ENCODE measurements at regions not wholly inside any gene's neighbourhood (a gene's known extent, or its start where the extent isn't known, plus 50 kb on each side); places are given as distances from the start of the nearest gene placed in this dataset.
"Not testable (repeated sequence)": the region's sequence is repeated elsewhere in the genome, so short reads cannot be mapped to it uniquely, and the experiment has no call there.

- H3K36me3 Mint-ChIP-seq, result peaks cover 16% of the 10 kb centered on the region
- no peak overlapping the region for H3K4me3 Mint-ChIP-seq
- no peaks in the 10 kb centered on the region for H3K4me1 Mint-ChIP-seq (ENCODE audit: low read depth)
- H3K27ac Mint-ChIP-seq, result no peak overlapping the region
- H3K9me3 Mint-ChIP-seq (ENCODE audit: low read depth), result peaks cover 7% of the 10 kb centered on the region
- no peaks in the 10 kb centered on the region for H3K27me3 Mint-ChIP-seq
These were observed 553.7 kb downstream of the FLRT2 start for GRCh38 chr14:86083616-86084015.

- H3K36me3 Mint-ChIP-seq, result peaks cover 7% of the 10 kb centered on the region
- H3K27me3 Mint-ChIP-seq, result no peaks in the 10 kb centered on the region
- H3K4me3 Mint-ChIP-seq, result no peak overlapping the region
- no peaks in the 10 kb centered on the region for H3K9me3 Mint-ChIP-seq (ENCODE audit: low read depth)
- H3K4me1 Mint-ChIP-seq (ENCODE audit: low read depth), result peaks cover 11% of the 10 kb centered on the region
- H3K27ac Mint-ChIP-seq, result no peak overlapping the region
These were observed 542.4 kb downstream of the FLRT2 start for GRCh38 chr14:86072116-86072894.

- Mint-ChIP-seq H3K27ac (no peak overlapping the region), H3K27me3 (no peaks in the 10 kb centered on the region), H3K4me3 (no peak overlapping the region), H3K4me1 (ENCODE audit: low read depth) (peaks cover 3% of the 10 kb centered on the region), H3K36me3 (peaks cover 3% of the 10 kb centered on the region), H3K9me3 (ENCODE audit: low read depth) (no peaks in the 10 kb centered on the region)
These were observed 536.7 kb downstream of the FLRT2 start for GRCh38 chr14:86066651-86067050.

DNA sequence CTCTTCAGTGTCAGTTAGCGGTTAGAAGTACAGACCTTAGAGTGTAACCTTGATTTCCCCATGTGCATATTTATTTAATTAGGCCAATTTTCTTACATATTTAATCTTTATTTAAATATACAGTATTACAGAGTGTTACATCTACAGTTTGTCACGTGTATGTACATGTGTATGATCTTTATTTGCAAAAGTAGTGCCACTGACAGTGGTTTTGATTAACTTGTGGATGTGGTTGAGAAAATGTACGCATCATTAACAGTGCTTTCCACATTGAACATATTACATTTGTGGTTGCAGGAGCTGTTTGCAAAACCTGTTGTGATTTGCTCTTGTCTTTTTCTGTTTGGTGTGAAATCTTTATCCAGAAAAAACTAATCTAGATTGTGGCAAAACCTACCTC is 535.5 kb downstream of the FLRT2 start:
- H3K9me3 Mint-ChIP-seq (ENCODE audit: low read depth), result no peaks in the 10 kb centered on the region
- H3K4me1 Mint-ChIP-seq (ENCODE audit: low read depth), result peaks cover 2% of the 10 kb centered on the region
- no peak overlapping the region for H3K4me3 Mint-ChIP-seq
- no peaks in the 10 kb centered on the region for H3K27me3 Mint-ChIP-seq
- no peak overlapping the region for H3K27ac Mint-ChIP-seq
- H3K36me3 Mint-ChIP-seq, result peaks cover 3% of the 10 kb centered on the region

DNA sequence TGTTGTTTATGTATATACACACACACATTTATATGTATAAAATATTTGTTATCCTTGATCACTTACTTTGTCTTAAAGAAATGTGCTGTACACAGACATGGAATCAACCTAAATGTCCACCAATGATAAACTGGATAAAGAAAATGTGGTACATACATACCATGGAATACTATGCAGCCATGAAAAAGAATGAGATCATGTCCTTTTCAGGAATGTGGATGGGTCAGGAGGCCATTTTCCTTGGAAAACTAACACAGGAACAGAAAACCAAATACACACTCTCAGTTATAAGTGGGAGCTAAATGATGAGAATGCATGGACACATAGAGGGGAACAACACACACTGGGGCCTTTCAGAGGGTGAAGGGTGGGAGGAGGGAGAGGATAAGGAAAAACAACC is 534.7 kb downstream of the FLRT2 start:
- not testable (repeated sequence) for H3K36me3 Mint-ChIP-seq; H3K27me3 Mint-ChIP-seq; H3K4me3 Mint-ChIP-seq; H3K9me3 Mint-ChIP-seq (ENCODE audit: low read depth); H3K27ac Mint-ChIP-seq; H3K4me1 Mint-ChIP-seq (ENCODE audit: low read depth)

GRCh38 chr14:86057018-86057667 is 527.2 kb downstream of the FLRT2 start:
- H3K27me3 Mint-ChIP-seq, result no peaks in the 10 kb centered on the region
- no peaks in the 10 kb centered on the region for H3K9me3 Mint-ChIP-seq (ENCODE audit: low read depth)
- no peaks in the 10 kb centered on the region for H3K36me3 Mint-ChIP-seq
- H3K4me3 Mint-ChIP-seq, result no peak overlapping the region
- no peaks in the 10 kb centered on the region for H3K4me1 Mint-ChIP-seq (ENCODE audit: low read depth)
- H3K27ac Mint-ChIP-seq, result no peak overlapping the region

GRCh38 chr14:86055512-86056075 is 525.6 kb downstream of the FLRT2 start:
- no peak overlapping the region for H3K4me3 Mint-ChIP-seq
- H3K27me3 Mint-ChIP-seq, result no peaks in the 10 kb centered on the region
- no peak overlapping the region for H3K27ac Mint-ChIP-seq
- no peaks in the 10 kb centered on the region for H3K4me1 Mint-ChIP-seq (ENCODE audit: low read depth)
- H3K9me3 Mint-ChIP-seq (ENCODE audit: low read depth), result no peaks in the 10 kb centered on the region
- H3K36me3 Mint-ChIP-seq, result no peaks in the 10 kb centered on the region

DNA sequence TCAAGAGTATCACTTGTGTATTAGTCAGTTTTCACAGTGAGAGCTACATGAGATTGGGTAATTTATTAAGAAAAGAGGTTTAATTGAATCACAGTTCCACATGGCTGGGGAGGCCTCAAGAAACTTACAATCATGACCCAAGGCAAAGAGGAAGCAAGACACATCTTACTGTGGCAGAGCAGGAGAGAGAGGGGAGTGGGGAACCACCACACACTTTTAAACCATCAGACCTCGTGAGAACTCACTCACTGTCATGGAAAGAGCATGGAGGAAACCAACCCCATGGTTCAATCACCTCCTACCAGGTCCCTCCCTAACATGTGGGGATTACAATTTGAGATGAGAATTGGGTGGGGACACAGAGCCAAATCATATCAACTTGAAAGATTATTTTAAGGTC is 522.9 kb downstream of the FLRT2 start:
- Mint-ChIP-seq H3K36me3 (no peaks in the 10 kb centered on the region), H3K4me1 (ENCODE audit: low read depth) (peaks cover 3% of the 10 kb centered on the region), H3K27ac (no peak overlapping the region), H3K27me3 (no peaks in the 10 kb centered on the region), H3K4me3 (no peak overlapping the region), H3K9me3 (ENCODE audit: low read depth) (no peaks in the 10 kb centered on the region)

- Mint-ChIP-seq H3K27me3 (no peaks in the 10 kb centered on the region), H3K36me3 (peaks cover 2% of the 10 kb centered on the region), H3K27ac (no peak overlapping the region), H3K9me3 (ENCODE audit: low read depth) (no peaks in the 10 kb centered on the region), H3K4me1 (ENCODE audit: low read depth) (peaks cover 5% of the 10 kb centered on the region), H3K4me3 (no peak overlapping the region)
These were observed 520.8 kb downstream of the FLRT2 start for GRCh38 chr14:86050757-86051156.

GRCh38 chr14:86050072-86050683 is 520.2 kb downstream of the FLRT2 start:
- Mint-ChIP-seq H3K4me3 (no peak overlapping the region), H3K27me3 (no peaks in the 10 kb centered on the region), H3K36me3 (peaks cover 8% of the 10 kb centered on the region), H3K4me1 (ENCODE audit: low read depth) (peaks cover 5% of the 10 kb centered on the region), H3K9me3 (ENCODE audit: low read depth) (no peaks in the 10 kb centered on the region), H3K27ac (no peak overlapping the region)

- Mint-ChIP-seq H3K9me3 (ENCODE audit: low read depth) (no peaks in the 10 kb centered on the region), H3K4me1 (ENCODE audit: low read depth) (no peaks in the 10 kb centered on the region), H3K27ac (no peak overlapping the region), H3K4me3 (no peak overlapping the region), H3K36me3 (peaks cover 6% of the 10 kb centered on the region), H3K27me3 (no peaks in the 10 kb centered on the region)
These were observed 509.2 kb downstream of the FLRT2 start for GRCh38 chr14:86039176-86039575.

DNA sequence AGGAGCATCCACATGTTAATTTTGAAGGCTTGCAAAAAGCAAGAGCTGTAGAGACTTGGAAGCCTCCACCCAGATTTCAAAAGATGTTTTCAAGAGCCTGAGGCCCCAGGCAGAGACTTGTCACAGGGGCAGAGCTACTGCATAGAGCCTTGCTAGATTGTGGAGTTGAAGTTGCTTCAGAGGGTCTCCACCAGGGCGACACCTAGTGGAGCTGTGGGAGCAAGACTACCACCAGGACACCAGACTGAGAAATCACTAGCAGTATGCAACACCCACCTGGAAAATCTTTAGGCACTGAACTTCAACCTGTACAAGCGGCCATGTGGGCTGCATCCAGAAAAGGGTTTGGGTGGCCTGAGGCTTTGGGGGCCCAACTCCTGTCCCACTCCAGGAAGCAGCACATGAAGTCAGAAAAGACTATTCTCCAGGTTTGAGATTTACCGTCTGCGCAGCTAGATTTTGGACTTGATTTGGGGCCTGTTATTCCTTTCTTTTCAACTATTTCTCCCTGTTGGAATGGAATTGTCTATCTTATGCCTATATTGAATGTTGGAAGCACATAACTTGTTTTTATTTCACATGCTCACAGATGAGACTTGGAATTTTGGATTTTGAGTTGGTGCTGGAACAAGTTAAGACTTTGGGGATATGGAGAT is 508.6 kb downstream of the FLRT2 start:
- H3K36me3 Mint-ChIP-seq, result peaks cover 2% of the 10 kb centered on the region
- H3K27ac Mint-ChIP-seq, result no peak overlapping the region
- no peaks in the 10 kb centered on the region for H3K4me1 Mint-ChIP-seq (ENCODE audit: low read depth)
- no peaks in the 10 kb centered on the region for H3K27me3 Mint-ChIP-seq
- H3K9me3 Mint-ChIP-seq (ENCODE audit: low read depth), result no peaks in the 10 kb centered on the region
- no peak overlapping the region for H3K4me3 Mint-ChIP-seq

DNA sequence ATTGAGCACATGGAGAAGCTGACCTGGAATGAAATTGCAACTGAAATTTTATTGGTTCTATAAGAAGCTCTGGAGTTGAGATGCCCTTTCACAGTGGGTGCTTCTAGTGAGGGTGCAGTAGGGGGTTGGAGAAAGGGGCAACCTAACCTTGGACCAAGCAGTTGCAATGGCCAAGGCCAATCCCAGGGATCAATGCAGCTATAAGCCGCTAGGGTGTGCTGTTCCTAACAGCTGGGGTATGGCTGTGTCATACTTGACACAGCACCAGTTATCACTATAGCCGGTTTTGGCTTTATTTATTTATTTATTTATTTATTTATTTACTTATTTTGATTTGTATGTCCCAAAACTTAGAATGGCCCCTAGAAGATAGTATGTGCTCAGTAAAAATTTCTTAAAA is 505.9 kb downstream of the FLRT2 start:
- Mint-ChIP-seq H3K4me3 (no peak overlapping the region), H3K36me3 (no peaks in the 10 kb centered on the region), H3K4me1 (ENCODE audit: low read depth) (peaks cover 10% of the 10 kb centered on the region), H3K27me3 (no peaks in the 10 kb centered on the region), H3K27ac (no peak overlapping the region), H3K9me3 (ENCODE audit: low read depth) (no peaks in the 10 kb centered on the region)

GRCh38 chr14:86027990-86028389 is 498.0 kb downstream of the FLRT2 start:
- Mint-ChIP-seq H3K27me3 (no peaks in the 10 kb centered on the region), H3K4me1 (ENCODE audit: low read depth) (peaks cover 12% of the 10 kb centered on the region), H3K4me3 (no peak overlapping the region), H3K9me3 (ENCODE audit: low read depth) (peaks cover 12% of the 10 kb centered on the region), H3K36me3 (peaks cover 12% of the 10 kb centered on the region), H3K27ac (no peak overlapping the region)

DNA sequence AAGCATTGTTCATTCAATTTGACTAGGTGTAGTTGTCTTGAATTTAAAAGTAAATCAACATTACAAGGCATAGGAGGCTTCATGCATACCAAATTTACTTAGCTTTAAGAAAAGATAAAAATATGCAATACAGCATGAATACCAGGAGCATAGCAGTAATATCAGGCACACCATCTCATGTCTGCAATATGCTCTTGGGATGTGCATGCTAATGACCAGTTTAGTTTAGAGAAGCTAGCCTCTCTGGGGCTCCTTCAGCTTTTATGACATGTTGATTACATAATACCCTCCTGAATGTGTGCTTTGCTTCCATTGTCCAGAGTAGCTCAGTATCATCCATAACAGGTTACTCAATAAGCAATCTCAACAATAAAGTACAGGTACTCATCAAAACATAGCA is 497.2 kb downstream of the FLRT2 start:
- Mint-ChIP-seq H3K9me3 (ENCODE audit: low read depth) (peaks cover 12% of the 10 kb centered on the region), H3K4me1 (ENCODE audit: low read depth) (peaks cover 12% of the 10 kb centered on the region), H3K36me3 (peaks cover 12% of the 10 kb centered on the region), H3K4me3 (no peak overlapping the region), H3K27me3 (no peaks in the 10 kb centered on the region), H3K27ac (no peak overlapping the region)
